ENCODE measurements at regions not wholly inside any gene's neighbourhood (a gene's known extent, or its start where the extent isn't known, plus 50 kb on each side); places are given as distances from the start of the nearest gene placed in this dataset.

- TF ChIP-seq, protein P1, sequence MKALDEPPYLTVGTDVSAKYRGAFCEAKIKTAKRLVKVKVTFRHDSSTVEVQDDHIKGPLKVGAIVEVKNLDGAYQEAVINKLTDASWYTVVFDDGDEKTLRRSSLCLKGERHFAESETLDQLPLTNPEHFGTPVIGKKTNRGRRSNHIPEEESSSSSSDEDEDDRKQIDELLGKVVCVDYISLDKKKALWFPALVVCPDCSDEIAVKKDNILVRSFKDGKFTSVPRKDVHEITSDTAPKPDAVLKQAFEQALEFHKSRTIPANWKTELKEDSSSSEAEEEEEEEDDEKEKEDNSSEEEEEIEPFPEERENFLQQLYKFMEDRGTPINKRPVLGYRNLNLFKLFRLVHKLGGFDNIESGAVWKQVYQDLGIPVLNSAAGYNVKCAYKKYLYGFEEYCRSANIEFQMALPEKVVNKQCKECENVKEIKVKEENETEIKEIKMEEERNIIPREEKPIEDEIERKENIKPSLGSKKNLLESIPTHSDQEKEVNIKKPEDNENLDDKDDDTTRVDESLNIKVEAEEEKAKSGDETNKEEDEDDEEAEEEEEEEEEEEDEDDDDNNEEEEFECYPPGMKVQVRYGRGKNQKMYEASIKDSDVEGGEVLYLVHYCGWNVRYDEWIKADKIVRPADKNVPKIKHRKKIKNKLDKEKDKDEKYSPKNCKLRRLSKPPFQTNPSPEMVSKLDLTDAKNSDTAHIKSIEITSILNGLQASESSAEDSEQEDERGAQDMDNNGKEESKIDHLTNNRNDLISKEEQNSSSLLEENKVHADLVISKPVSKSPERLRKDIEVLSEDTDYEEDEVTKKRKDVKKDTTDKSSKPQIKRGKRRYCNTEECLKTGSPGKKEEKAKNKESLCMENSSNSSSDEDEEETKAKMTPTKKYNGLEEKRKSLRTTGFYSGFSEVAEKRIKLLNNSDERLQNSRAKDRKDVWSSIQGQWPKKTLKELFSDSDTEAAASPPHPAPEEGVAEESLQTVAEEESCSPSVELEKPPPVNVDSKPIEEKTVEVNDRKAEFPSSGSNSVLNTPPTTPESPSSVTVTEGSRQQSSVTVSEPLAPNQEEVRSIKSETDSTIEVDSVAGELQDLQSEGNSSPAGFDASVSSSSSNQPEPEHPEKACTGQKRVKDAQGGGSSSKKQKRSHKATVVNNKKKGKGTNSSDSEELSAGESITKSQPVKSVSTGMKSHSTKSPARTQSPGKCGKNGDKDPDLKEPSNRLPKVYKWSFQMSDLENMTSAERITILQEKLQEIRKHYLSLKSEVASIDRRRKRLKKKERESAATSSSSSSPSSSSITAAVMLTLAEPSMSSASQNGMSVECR (CRISPR knock-in tag; IDR thresholded peaks at IDR 0.05; ENCODE audit: borderline replicate concordance), result no peak
- TF ChIP-seq, protein P2, sequence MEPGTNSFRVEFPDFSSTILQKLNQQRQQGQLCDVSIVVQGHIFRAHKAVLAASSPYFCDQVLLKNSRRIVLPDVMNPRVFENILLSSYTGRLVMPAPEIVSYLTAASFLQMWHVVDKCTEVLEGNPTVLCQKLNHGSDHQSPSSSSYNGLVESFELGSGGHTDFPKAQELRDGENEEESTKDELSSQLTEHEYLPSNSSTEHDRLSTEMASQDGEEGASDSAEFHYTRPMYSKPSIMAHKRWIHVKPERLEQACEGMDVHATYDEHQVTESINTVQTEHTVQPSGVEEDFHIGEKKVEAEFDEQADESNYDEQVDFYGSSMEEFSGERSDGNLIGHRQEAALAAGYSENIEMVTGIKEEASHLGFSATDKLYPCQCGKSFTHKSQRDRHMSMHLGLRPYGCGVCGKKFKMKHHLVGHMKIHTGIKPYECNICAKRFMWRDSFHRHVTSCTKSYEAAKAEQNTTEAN (CRISPR knock-in tag; IDR thresholded peaks at IDR 0.05), result no peak
- TF ChIP-seq CREM (CRISPR knock-in tag; IDR thresholded peaks at IDR 0.05) (no peak), HMGA2 (CRISPR knock-in tag; IDR thresholded peaks at IDR 0.05) (no peak), CBFB (CRISPR knock-in tag; IDR thresholded peaks at IDR 0.05; ENCODE audit: low read depth) (no peak), ATF2 (CRISPR knock-in tag; IDR thresholded peaks at IDR 0.05; ENCODE audit: borderline replicate concordance, low read depth) (no peak), AFF4 (CRISPR knock-in tag; IDR thresholded peaks at IDR 0.05; ENCODE audit: borderline replicate concordance) (no peak)
- TF ChIP-seq, protein P3, sequence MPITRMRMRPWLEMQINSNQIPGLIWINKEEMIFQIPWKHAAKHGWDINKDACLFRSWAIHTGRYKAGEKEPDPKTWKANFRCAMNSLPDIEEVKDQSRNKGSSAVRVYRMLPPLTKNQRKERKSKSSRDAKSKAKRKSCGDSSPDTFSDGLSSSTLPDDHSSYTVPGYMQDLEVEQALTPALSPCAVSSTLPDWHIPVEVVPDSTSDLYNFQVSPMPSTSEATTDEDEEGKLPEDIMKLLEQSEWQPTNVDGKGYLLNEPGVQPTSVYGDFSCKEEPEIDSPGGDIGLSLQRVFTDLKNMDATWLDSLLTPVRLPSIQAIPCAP (CRISPR knock-in tag; IDR thresholded peaks at IDR 0.05), result no peak
Measured at GRCh38 chr18:65425366-65425765, 325.4 kb upstream of the CDH7 start (continued).

- no peak for ATAC-seq
- H3K36me3 Mint-ChIP-seq, result no peaks in the 10 kb centered on the region; the same call in 1 of the 2 replicates
- no peak overlapping the region for H3K4me3 Mint-ChIP-seq
- no peak overlapping the region for H3K27ac Mint-ChIP-seq
- H3K9me3 Mint-ChIP-seq, result peaks cover 11% of the 10 kb centered on the region; the same call in 1 of the 2 replicates
- CTCF ChIA-PET, result no interaction called here
- no peaks in the 10 kb centered on the region for H3K4me1 Mint-ChIP-seq
- DNase-seq (ENCODE audit: low spot score), result no peak
- no peaks in the 10 kb centered on the region for H3K27me3 Mint-ChIP-seq (ENCODE audit: low read depth)
- POLR2A ChIA-PET, result no interaction called here
- TF ChIP-seq, protein P2 (CRISPR knock-in tag; IDR thresholded peaks at IDR 0.05), result no peak
- no peak for TF ChIP-seq ATF1 (CRISPR knock-in tag; IDR thresholded peaks at IDR 0.05)
- TF ChIP-seq, protein P4, sequence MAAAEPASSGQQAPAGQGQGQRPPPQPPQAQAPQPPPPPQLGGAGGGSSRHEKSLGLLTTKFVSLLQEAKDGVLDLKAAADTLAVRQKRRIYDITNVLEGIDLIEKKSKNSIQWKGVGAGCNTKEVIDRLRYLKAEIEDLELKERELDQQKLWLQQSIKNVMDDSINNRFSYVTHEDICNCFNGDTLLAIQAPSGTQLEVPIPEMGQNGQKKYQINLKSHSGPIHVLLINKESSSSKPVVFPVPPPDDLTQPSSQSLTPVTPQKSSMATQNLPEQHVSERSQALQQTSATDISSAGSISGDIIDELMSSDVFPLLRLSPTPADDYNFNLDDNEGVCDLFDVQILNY (CRISPR knock-in tag; IDR thresholded peaks at IDR 0.05), result no peak
- TF ChIP-seq, protein P5, sequence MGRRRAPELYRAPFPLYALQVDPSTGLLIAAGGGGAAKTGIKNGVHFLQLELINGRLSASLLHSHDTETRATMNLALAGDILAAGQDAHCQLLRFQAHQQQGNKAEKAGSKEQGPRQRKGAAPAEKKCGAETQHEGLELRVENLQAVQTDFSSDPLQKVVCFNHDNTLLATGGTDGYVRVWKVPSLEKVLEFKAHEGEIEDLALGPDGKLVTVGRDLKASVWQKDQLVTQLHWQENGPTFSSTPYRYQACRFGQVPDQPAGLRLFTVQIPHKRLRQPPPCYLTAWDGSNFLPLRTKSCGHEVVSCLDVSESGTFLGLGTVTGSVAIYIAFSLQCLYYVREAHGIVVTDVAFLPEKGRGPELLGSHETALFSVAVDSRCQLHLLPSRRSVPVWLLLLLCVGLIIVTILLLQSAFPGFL (CRISPR knock-in tag; IDR thresholded peaks at IDR 0.05; ENCODE audit: borderline replicate concordance), result no peak
- TF ChIP-seq ZNF281 (CRISPR knock-in tag; IDR thresholded peaks at IDR 0.05), result no peak
- TF ChIP-seq PRRX2 (CRISPR knock-in tag; IDR thresholded peaks at IDR 0.05), result no peak
- TF ChIP-seq HMGA2 (CRISPR knock-in tag; IDR thresholded peaks at IDR 0.05), result no peak
- no peak for TF ChIP-seq ESRRA (CRISPR knock-in tag; IDR thresholded peaks at IDR 0.05; ENCODE audit: borderline replicate concordance)
Measured at GRCh38 chr18:65423776-65424175, 327.0 kb upstream of the CDH7 start.
